ENCODE measurements at regions not wholly inside any gene's neighbourhood (a gene's known extent, or its start where the extent isn't known, plus 50 kb on each side); places are given as distances from the start of the nearest gene placed in this dataset.

GRCh38 chr22:34334893-34335292 lies 414.6 kb upstream of the LARGE1 start:
- H3K4me3 ChIP-seq (replicated peaks; ENCODE audit: low read depth, low read length) = no peak overlapping the region
- TF ChIP-seq, protein P1, sequence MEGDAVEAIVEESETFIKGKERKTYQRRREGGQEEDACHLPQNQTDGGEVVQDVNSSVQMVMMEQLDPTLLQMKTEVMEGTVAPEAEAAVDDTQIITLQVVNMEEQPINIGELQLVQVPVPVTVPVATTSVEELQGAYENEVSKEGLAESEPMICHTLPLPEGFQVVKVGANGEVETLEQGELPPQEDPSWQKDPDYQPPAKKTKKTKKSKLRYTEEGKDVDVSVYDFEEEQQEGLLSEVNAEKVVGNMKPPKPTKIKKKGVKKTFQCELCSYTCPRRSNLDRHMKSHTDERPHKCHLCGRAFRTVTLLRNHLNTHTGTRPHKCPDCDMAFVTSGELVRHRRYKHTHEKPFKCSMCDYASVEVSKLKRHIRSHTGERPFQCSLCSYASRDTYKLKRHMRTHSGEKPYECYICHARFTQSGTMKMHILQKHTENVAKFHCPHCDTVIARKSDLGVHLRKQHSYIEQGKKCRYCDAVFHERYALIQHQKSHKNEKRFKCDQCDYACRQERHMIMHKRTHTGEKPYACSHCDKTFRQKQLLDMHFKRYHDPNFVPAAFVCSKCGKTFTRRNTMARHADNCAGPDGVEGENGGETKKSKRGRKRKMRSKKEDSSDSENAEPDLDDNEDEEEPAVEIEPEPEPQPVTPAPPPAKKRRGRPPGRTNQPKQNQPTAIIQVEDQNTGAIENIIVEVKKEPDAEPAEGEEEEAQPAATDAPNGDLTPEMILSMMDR (IDR thresholded peaks at IDR 0.05; ENCODE audit: low read length, missing control alignments) = no peak
- DNase-seq (ENCODE audit: low read depth) = no peak

GRCh38 chr22:34344702-34345101 lies 424.4 kb upstream of the LARGE1 start:
- no peak for DNase-seq (ENCODE audit: low read depth)
- TF ChIP-seq, protein P1 (IDR thresholded peaks at IDR 0.05; ENCODE audit: low read length, missing control alignments) = no peak
- H3K4me3 ChIP-seq (replicated peaks; ENCODE audit: low read depth, low read length) = no peak overlapping the region

DNA sequence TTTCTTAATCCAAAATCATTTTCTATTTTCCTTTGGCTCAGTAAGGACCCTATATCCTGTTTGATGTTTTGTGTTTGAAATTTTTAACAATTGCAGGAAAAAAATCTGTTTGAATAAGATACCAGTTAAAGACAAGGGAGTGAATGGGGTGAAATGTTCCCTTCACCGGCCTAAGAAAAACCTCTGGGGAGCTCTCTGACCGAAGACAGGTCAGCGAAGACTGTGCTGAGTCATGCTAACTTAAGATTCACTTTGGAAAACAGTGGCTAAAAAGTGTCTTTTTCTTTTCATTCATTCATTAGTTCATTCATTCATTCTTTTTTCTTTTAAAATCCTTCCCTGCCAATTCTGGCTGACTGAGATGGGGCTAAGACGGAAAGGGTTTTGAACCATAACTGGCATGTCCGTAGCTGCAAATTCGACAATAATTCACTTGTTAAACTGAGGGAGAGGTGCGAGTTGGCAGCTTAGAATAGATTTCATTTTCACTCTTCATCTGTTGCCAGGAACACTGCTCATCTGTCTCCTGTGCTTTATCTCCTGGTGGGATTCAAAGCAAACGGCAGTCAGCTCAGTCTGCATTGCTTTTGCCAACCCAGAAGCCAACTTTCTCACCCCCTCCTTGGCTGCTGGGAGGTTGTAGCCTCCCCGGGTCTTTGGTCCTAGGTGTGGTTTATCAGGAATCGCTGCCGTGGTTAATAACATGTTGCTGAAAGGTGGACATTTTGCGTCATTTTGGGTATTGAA lies 434.0 kb upstream of the LARGE1 start:
- TF ChIP-seq, protein P1 (IDR thresholded peaks at IDR 0.05; ENCODE audit: low read length, missing control alignments) = no peak
- no peak overlapping the region for H3K4me3 ChIP-seq (replicated peaks; ENCODE audit: low read depth, low read length)
- no peak for DNase-seq (ENCODE audit: low read depth)

- TF ChIP-seq, protein P1 (IDR thresholded peaks at IDR 0.05; ENCODE audit: low read length, missing control alignments) = no peak
- H3K4me3 ChIP-seq (replicated peaks; ENCODE audit: low read depth, low read length) = no peak overlapping the region
- no peak for DNase-seq (ENCODE audit: low read depth)
These were observed 436.2 kb upstream of the LARGE1 start for GRCh38 chr22:34356481-34356880.

GRCh38 chr22:34370711-34371110 lies 450.4 kb upstream of the LARGE1 start:
- DNase-seq (ENCODE audit: low read depth) = no peak
- TF ChIP-seq, protein P1 (IDR thresholded peaks at IDR 0.05; ENCODE audit: low read length, missing control alignments) = no peak
- H3K4me3 ChIP-seq (replicated peaks; ENCODE audit: low read depth, low read length) = no peak overlapping the region

GRCh38 chr22:34379825-34380224 lies 459.5 kb upstream of the LARGE1 start:
- no peak for DNase-seq (ENCODE audit: low read depth)
- no peak overlapping the region for H3K4me3 ChIP-seq (replicated peaks; ENCODE audit: low read depth, low read length)
- TF ChIP-seq, protein P1 (IDR thresholded peaks at IDR 0.05; ENCODE audit: low read length, missing control alignments) = no peak

DNA sequence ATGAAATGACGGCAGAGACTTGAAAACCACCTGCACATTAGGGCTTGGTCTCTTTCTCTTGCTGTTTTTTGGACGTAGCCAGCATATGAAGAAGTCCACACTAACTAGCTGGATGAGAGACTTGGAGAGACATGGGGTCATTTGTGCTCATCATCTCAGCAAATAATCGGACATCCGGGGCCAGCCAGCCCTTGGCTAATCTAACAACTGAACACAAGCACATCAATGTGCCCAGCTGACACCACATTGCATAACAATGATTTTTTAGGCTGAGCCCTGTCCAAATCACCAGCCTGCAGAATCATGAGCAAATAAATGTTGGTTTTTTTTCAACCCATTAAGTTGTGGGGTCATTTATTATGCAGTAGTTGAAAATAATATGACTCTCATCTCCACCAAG lies 460.3 kb upstream of the LARGE1 start:
- no peak overlapping the region for H3K4me3 ChIP-seq (replicated peaks; ENCODE audit: low read depth, low read length)
- TF ChIP-seq, protein P1 (IDR thresholded peaks at IDR 0.05; ENCODE audit: low read length, missing control alignments) = no peak
- DNase-seq (ENCODE audit: low read depth) = no peak
